IPS-18c (cell line): ENCODE measurements at regions not wholly inside any gene's neighbourhood (a gene's known extent, or its start where the extent isn't known, plus 50 kb on each side); places are given as distances from the start of the nearest gene placed in this dataset.
A peak's percentile ranks its signal among the peaks of the same experiment; 100 is the strongest.
"Not testable (repeated sequence)": the region's sequence is repeated elsewhere in the genome, so short reads cannot be mapped to it uniquely, and the experiment has no call there.

Experiments used
- H3K4me3 ChIP-seq: 2 replicates; pipeline ENCODE4 v1.7.0; 2013; ENCODE audit warnings: low read depth, mild to moderate bottlenecking, low read length, moderate library complexity; ENCODE audit not compliant: insufficient read depth
- H3K9me3 ChIP-seq: one replicate; pipeline ENCODE4 v1.6.1; 2013; ENCODE audit warnings: mild to moderate bottlenecking, low read length, moderate library complexity; ENCODE audit not compliant: control insufficient read depth, insufficient read depth

DNA sequence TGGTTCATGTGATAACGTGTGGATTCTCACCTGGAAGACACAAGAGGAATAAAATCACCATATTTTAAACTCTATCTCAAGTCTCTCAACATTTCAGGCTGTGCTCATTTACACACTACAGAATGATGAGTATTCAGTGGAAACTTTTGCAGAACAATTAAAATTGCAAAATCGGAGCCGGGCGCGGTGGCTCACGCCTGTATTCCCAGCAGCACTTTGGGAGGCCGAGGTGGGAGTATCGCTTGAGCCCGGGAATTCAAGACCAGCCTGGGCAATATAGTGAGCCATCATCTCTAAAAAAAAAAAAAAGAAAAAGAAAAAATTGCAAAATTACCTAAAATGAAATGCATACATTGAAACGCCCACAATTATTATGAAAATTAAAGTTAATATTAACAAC lies 825.9 kb downstream of the KCNJ18 start:
- H3K4me3 ChIP-seq, result no peak overlapping the region
- peaks cover 22% of the 10 kb centered on the region for H3K9me3 ChIP-seq

DNA sequence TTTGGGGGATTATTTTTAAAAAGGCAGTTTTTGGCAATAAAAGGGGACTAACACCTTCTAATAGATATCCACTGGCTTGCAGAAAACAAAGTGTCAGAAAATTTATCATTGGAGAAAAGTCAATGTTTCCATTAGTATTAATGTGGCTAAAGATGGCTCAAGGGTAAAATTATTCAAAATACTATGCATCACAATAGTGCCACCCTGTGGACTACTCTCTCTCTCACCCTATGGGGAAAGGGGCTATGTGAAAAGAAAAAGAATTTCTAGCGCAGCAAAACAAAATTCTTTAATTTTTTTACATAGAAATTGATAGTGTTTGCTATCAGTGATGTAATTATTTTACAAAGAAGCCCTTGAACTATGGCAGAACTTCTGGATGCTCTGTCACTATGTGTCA lies 856.5 kb downstream of the KCNJ18 start:
- H3K9me3 ChIP-seq, H3K4me3 ChIP-seq: not testable (repeated sequence)

DNA sequence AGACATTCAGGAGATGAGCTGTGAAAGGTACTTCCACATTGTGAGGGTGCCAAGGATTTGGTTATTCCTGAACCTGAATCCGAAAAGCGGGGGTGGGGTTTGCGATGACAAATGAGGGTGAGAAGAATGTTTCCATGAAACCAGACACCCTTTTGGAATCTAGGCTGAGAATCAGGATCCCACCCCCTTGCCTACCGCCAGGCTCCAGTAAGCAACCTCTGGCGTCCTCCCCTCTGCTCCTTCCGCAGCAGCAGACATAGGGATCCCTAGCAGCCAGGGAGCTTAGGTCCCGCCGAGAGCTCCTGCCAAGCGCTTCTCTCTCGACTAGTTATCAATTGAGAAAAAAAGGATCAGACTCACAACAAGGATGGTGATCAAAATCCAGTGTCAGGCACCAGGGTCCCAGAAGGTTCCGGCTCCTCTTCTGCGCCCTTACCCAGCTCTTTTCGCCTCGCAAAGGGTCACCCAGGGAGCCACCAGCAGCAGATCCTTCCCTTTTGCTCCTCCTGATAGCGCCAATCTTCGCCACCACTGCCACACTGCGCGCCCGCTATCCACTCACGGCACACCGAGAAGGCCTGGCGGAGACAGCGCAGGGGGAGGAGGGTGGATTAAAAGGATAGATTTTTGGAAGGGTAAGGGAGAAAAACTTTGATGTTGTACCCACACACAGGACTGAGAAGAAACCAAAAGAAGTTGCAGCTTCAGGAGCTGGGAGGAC lies 859.5 kb downstream of the KCNJ18 start:
- not testable (repeated sequence) for H3K4me3 ChIP-seq, H3K9me3 ChIP-seq

DNA sequence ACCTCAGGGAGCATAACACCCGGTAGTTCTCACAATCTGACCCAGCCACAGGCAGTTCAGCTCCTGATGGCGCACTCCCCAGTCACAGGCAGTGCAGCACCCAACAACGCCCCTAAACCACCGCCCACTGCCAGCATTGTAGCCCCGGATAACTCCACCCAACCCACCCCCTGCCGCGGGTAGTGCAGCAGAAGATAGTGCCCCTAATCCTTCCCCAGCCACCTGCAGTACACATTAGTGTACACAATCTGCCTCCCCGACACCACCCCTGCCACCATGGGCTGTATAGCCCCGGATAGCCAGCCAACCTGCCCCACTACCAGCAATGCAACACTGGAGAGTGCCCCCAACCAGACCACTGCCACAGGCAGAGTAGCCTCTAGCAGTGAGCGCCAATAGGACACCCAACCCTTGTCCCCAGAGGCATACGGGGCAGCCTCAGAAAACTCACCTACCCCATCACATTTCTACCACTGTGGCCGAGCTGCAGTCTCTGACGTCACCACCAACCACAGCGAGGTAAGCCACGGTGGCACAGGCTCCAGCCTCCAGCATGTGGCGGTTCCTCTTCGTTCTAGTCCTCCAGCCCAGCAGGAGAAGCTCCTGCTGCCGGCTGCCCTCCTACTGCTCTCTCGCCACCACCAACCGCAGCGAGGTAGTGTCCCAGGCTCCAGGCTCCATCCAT lies 877.3 kb downstream of the KCNJ18 start:
- H3K9me3 ChIP-seq, result peaks cover 26% of the 10 kb centered on the region

DNA sequence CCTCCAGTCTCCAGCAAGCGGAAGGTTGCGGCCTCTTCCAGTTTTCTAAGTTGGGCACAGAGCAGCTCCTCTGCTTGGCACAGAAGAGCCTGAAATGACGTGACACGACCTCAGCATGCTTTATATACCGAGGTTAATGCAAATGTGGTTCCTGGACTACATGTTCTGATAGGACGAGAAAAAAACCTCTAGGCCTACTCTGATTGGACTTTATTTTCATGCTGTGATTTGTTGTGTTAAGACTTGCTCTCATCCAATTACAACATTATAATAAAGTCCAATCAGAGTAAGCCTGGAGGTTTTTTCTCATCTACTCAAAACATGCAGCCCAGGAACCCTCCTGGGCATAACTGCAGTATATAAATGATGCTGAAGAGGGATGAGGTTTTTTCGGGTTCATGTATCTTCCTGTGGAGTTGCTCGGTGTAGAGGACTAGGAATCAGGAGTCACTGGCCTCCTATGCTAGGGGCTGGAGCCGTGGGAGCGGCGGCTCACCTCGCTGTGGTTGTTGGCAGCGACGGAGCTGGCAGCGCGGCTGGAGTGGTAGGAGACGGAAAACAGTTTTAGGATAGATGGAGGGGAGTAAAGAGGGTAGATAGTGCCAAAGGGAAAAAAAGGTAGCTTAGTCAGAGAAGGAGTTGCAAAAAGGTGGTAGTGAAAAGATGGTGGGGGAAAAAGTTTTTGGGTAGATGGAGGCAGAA lies 878.0 kb downstream of the KCNJ18 start:
- Histone ChIP-seq H3K9me3 (peaks cover 26% of the 10 kb centered on the region), H3K4me3 (no peak overlapping the region; the same call in 1 of the 2 replicates)

More for the DNA sequence above, 877.3 kb downstream of the KCNJ18 start:
- peak overlapping the region; percentile 9; the same call in 1 of the 2 replicates for H3K4me3 ChIP-seq

DNA sequence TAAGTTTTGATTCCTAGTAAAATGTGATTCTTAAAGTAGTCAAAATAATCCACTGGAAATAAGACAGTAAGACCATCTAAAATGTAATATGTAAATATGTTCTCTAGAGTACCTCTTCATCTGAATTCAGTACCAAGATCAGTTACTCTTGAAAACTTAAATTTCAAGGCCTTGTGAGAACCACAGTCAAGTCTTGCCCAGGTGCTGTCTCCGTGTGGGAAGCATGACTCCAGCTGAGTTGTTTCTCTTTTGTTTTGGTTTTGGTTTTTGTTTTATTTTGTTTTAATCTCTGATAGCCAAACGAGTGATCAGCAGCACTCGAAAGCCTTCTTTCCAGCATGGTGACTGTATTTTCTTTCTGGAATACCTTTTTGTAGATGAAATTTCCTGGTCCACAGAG lies 907.0 kb downstream of the KCNJ18 start:
- Histone ChIP-seq H3K4me3 (no peak overlapping the region), H3K9me3 (peaks cover 2% of the 10 kb centered on the region)

DNA sequence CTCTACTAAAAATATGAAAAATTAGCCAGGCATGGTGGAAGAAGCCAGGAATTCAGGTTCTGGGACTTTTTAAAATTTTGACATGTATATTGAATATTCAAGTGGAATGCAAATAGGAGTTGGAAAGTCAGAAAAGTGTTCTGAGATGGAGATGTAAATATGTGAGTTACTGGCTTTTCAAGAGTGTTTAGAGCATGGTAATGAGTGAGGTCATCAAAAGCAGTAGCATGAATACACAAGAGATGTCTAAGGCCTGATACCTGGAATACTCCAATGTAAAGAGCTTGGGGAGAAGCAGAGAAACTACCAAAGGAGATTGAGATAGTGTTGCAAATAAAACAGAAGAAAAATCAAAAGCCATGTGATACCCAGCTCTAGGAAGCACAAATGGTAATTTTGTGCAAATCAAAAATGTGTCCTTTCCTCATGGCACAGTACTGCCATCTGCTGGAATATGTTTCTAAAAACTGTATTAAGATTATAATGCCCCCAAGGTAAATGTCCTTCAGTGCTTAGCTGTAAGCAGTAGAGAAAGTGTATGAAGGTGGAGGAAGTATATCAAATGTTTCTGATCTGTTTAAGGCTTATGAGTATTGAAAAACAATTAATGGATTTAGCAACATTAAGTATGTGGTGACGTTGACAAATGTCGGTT lies 908.4 kb downstream of the KCNJ18 start:
- Histone ChIP-seq H3K4me3 (no peak overlapping the region), H3K9me3 (peaks cover 2% of the 10 kb centered on the region)
